ENCODE measurements at regions not wholly inside any gene's neighbourhood (a gene's known extent, or its start where the extent isn't known, plus 50 kb on each side); places are given as distances from the start of the nearest gene placed in this dataset.
"Not testable (repeated sequence)": the region's sequence is repeated elsewhere in the genome, so short reads cannot be mapped to it uniquely, and the experiment has no call there.

DNA sequence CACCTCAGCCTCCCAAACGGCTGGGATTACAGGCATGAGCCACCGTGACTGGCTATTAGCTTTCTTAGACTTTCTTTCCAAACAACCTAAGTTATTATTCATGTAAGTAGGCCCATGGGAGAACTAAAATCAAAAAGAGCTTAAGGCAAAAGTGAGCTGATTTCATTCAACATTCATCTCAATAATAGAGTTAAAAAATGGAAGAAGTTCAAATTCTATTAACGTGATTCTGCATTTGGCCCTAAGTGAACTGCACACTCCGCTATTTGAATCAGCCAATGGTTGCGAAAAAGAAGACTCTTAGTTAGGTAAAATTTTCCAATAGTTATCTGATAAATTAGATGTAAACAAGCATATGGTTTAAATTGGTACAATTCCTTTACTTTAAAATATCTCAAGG is 68.6 kb upstream of the WARS2 start:
- intact Hi-C loops (cut with micrococcal nuclease; ENCODE audit: unreplicated experiment): no loop called here

DNA sequence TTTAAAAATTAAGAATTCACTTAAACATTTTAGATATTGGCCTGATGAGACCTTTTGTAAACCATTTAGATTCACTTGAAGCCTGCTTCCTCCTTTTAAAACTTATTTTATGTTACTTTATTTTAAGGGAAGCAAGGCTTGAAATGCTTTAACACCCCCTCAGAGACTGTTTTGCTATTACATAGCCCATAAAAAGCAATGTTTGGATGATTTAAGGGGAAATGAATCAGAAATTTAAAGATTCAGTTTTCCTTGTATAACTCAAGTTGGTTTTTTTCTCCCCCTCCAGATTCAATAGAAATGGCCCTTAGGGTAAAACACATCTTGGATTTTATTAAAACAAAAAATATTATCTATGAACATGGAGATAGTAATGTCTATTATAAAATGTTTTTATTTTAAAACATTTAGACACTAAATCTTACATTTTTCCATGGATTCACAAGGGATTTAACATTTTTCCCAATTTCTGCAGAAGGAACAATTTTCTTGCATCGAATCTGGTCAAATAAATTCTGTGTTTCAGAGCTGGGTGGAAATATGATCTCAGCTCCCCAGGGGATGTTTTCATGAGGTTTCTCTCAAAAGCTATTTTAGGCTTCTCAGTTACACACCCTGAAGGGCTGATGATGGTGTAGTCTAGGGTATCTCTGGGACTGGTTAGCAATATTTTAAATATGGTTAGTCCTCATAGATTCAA is 69.3 kb upstream of the WARS2 start:
- Histone ChIP-seq H3K4me1 (replicated peaks; ENCODE audit: insufficient read depth) (no peaks in the 10 kb centered on the region), H3K27ac (no peak overlapping the region), H3K36me3 (ENCODE audit: low read depth) (no peaks in the 10 kb centered on the region), H3K4me3 (no peak overlapping the region), H3F3A (ENCODE audit: insufficient read depth, low read depth) (no peaks in the 10 kb centered on the region), H3K9me2 (ENCODE audit: insufficient read depth) (no peaks in the 10 kb centered on the region), H4K20me1 (ENCODE audit: insufficient read depth) (no peaks in the 10 kb centered on the region), H3K79me2 (ENCODE audit: low read depth) (no peaks in the 10 kb centered on the region), H3K27me3 (ENCODE audit: insufficient read depth, low read depth) (no peaks in the 10 kb centered on the region), H2AFZ (no peak overlapping the region), H3K9me3 (ENCODE audit: insufficient read depth, low read depth) (no peaks in the 10 kb centered on the region), H3K4me2 (no peak overlapping the region)
- no TSS peak for BruUV-seq (replicated peaks)
- intact Hi-C loops (cut with micrococcal nuclease; ENCODE audit: unreplicated experiment): no loop called here
- no peak for DNase-seq
- POLR2A ChIA-PET (ENCODE audit: unreplicated experiment): no interaction called here
- CTCF ChIA-PET: no interaction called here
- no peak for TF ChIP-seq EZH2 (IDR thresholded peaks at IDR 0.05; ENCODE audit: low read depth)
- TF ChIP-seq, protein P1, sequence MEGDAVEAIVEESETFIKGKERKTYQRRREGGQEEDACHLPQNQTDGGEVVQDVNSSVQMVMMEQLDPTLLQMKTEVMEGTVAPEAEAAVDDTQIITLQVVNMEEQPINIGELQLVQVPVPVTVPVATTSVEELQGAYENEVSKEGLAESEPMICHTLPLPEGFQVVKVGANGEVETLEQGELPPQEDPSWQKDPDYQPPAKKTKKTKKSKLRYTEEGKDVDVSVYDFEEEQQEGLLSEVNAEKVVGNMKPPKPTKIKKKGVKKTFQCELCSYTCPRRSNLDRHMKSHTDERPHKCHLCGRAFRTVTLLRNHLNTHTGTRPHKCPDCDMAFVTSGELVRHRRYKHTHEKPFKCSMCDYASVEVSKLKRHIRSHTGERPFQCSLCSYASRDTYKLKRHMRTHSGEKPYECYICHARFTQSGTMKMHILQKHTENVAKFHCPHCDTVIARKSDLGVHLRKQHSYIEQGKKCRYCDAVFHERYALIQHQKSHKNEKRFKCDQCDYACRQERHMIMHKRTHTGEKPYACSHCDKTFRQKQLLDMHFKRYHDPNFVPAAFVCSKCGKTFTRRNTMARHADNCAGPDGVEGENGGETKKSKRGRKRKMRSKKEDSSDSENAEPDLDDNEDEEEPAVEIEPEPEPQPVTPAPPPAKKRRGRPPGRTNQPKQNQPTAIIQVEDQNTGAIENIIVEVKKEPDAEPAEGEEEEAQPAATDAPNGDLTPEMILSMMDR (conservative IDR thresholded peaks at IDR 0.05): no peak

More for the DNA sequence above, 68.6 kb upstream of the WARS2 start:
- no peaks in the 10 kb centered on the region for H3F3A ChIP-seq (ENCODE audit: insufficient read depth, low read depth)
- no peaks in the 10 kb centered on the region for H3K79me2 ChIP-seq (ENCODE audit: low read depth)
- ChIA-PET POLR2A (ENCODE audit: unreplicated experiment) (no interaction called here), CTCF (no interaction called here)
- no peak overlapping the region for H3K4me3 ChIP-seq
- no peak overlapping the region for H3K4me2 ChIP-seq
- H3K9me2 ChIP-seq (ENCODE audit: insufficient read depth): no peaks in the 10 kb centered on the region
- TF ChIP-seq, protein P1 (conservative IDR thresholded peaks at IDR 0.05): no peak
- no peak for TF ChIP-seq EZH2 (IDR thresholded peaks at IDR 0.05; ENCODE audit: low read depth)
- H3K36me3 ChIP-seq (ENCODE audit: low read depth): no peaks in the 10 kb centered on the region
- no peaks in the 10 kb centered on the region for H4K20me1 ChIP-seq (ENCODE audit: insufficient read depth)
- H3K9me3 ChIP-seq (ENCODE audit: insufficient read depth, low read depth): no peaks in the 10 kb centered on the region
- no TSS peak for BruUV-seq (replicated peaks)
- no peaks in the 10 kb centered on the region for H3K27me3 ChIP-seq (ENCODE audit: insufficient read depth, low read depth)
- no peak overlapping the region for H2AFZ ChIP-seq
- no peaks in the 10 kb centered on the region for H3K4me1 ChIP-seq (replicated peaks; ENCODE audit: insufficient read depth)
- no peak for DNase-seq
- no peak overlapping the region for H3K27ac ChIP-seq

DNA sequence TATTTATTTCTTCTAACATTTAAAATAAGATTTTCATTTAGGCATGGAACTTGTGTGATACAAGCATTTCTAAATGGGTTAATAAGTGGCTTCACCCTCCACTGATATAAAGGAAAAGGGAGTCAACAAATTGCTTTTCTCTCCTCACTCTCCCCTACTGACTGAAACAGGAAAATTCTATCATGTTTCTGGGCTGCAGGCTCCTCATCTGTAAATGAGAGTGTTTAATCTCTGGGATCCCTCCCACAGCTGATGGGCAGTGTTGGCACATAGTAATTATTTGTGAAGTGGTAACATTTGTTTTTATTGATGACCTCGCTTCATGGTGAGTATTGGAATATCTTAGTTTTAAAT is 69.8 kb upstream of the WARS2 start:
- Histone ChIP-seq H4K20me1 (ENCODE audit: insufficient read depth) (no peaks in the 10 kb centered on the region), H3K27me3 (ENCODE audit: insufficient read depth, low read depth) (no peaks in the 10 kb centered on the region), H3K27ac (no peak overlapping the region), H3K9me2 (ENCODE audit: insufficient read depth) (no peaks in the 10 kb centered on the region), H3K4me3 (no peak overlapping the region), H3K4me2 (no peak overlapping the region), H3K79me2 (ENCODE audit: low read depth) (no peaks in the 10 kb centered on the region), H2AFZ (no peak overlapping the region), H3F3A (ENCODE audit: insufficient read depth, low read depth) (no peaks in the 10 kb centered on the region), H3K4me1 (replicated peaks; ENCODE audit: insufficient read depth) (no peaks in the 10 kb centered on the region), H3K9me3 (ENCODE audit: insufficient read depth, low read depth) (no peaks in the 10 kb centered on the region), H3K36me3 (ENCODE audit: low read depth) (no peaks in the 10 kb centered on the region)
- no TSS peak for BruUV-seq (replicated peaks)
- POLR2A ChIA-PET (ENCODE audit: unreplicated experiment): no interaction called here
- no peak for TF ChIP-seq EZH2 (IDR thresholded peaks at IDR 0.05; ENCODE audit: low read depth)
- TF ChIP-seq, protein P1 (conservative IDR thresholded peaks at IDR 0.05): no peak
- intact Hi-C loops (cut with micrococcal nuclease; ENCODE audit: unreplicated experiment): no loop called here
- DNase-seq: no peak
- CTCF ChIA-PET: no interaction called here

DNA sequence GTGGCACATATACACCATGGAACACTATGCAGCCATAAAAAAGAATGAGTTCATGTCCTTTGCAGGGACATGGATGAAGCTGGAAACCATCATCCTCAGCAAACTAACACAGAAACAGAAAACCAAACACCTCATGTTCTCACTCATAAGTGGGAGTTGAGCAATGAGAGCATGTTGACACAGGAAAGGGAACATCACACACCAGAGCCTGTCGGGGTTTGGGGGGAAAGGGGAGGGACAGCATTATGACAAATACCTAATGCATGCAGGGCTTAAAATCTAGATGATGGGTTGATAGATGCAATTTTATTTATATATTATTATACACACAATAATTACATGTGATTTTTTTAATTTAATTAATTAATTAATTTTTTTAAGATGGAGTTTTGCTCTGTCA is 72.8 kb upstream of the WARS2 start:
- H3K4me1 ChIP-seq (replicated peaks; ENCODE audit: insufficient read depth); H3K4me3 ChIP-seq; H3K27ac ChIP-seq; intact Hi-C loops (cut with micrococcal nuclease; ENCODE audit: unreplicated experiment); H3F3A ChIP-seq (ENCODE audit: insufficient read depth, low read depth); H3K9me2 ChIP-seq (ENCODE audit: insufficient read depth); BruUV-seq (replicated peaks); H3K36me3 ChIP-seq (ENCODE audit: low read depth); H3K4me2 ChIP-seq; H4K20me1 ChIP-seq (ENCODE audit: insufficient read depth); CTCF ChIA-PET; H3K9me3 ChIP-seq (ENCODE audit: insufficient read depth, low read depth); POLR2A ChIA-PET (ENCODE audit: unreplicated experiment); DNase-seq; H3K27me3 ChIP-seq (ENCODE audit: insufficient read depth, low read depth); H2AFZ ChIP-seq; H3K79me2 ChIP-seq (ENCODE audit: low read depth): not testable (repeated sequence)

DNA sequence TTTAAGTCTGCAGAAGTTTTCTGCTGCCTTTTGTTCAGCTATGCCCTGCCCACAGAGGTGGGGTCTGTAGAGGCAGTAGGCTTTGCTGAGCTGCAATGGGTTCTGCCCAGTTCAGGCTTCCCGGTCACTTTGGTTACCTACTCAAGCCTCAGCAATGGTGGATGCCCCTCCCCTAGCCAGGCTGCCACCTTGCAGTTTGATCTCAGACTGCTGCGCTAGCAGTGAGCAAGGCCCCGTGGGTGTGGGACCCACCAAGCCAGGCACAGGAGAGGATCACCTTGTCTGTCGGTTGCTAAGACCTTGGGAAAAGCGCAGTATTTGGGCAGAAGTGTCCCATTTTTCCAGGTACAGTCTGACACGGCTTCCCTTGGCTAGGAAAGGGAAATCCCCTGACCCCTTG is 74.5 kb upstream of the WARS2 start:
- intact Hi-C loops (cut with micrococcal nuclease; ENCODE audit: unreplicated experiment); H3K4me2 ChIP-seq; H3K36me3 ChIP-seq (ENCODE audit: low read depth); H3K79me2 ChIP-seq (ENCODE audit: low read depth); H3K4me3 ChIP-seq; H3K9me2 ChIP-seq (ENCODE audit: insufficient read depth); H3K27ac ChIP-seq; H3F3A ChIP-seq (ENCODE audit: insufficient read depth, low read depth); BruUV-seq (replicated peaks); H3K4me1 ChIP-seq (replicated peaks; ENCODE audit: insufficient read depth); H2AFZ ChIP-seq; H4K20me1 ChIP-seq (ENCODE audit: insufficient read depth); H3K9me3 ChIP-seq (ENCODE audit: insufficient read depth, low read depth); POLR2A ChIA-PET (ENCODE audit: unreplicated experiment); H3K27me3 ChIP-seq (ENCODE audit: insufficient read depth, low read depth); CTCF ChIA-PET; DNase-seq: not testable (repeated sequence)

Measured in PC-9 (cell line).